SK-N-SH treated with all-trans-retinoic acid at 6 μM for 48 hours (cell line): ENCODE measurements at regions not wholly inside any gene's neighbourhood (a gene's known extent, or its start where the extent isn't known, plus 50 kb on each side); places are given as distances from the start of the nearest gene placed in this dataset.

Experiments
- ATAC-seq: fragments of 200-7000 bp; cut with Tn5 transposase; 3 replicates; pipeline ENCODE4 v1.9.1; 2020; ENCODE audit warnings: mild to moderate bottlenecking, moderate library complexity
- ARNTL ChIP-seq: fragments of 450-650 bp; formaldehyde crosslinking; IDR thresholded peaks from 2 replicates; pipeline ENCODE4 v1.5.0; 2020; ENCODE audit warnings: low read depth, mild to moderate bottlenecking, moderate library complexity, borderline replicate concordance
- CSDC2 ChIP-seq: fragments of 250-450 bp; sonication (Bioruptor Pico); IDR thresholded peaks from 2 replicates; pipeline ENCODE4 v1.5.0; 2020; ENCODE audit warnings: mild to moderate bottlenecking, moderate library complexity
- ESRRG ChIP-seq: fragments of 250-450 bp; sonication (Bioruptor Pico); IDR thresholded peaks from 2 replicates; pipeline ENCODE4 v1.6.1; 2021; ENCODE audit warnings: mild to moderate bottlenecking
- GLIS3 ChIP-seq: fragments of 250-450 bp; sonication (Bioruptor Pico); IDR thresholded peaks from 2 replicates; pipeline ENCODE4 v1.5.0; 2020; ENCODE audit warnings: mild to moderate bottlenecking, moderate library complexity
- ISL1 ChIP-seq: fragments of 250-450 bp; sonication (Bioruptor Pico); IDR thresholded peaks from 2 replicates; pipeline ENCODE4 v2.1.2; 2022; ENCODE audit warnings: mild to moderate bottlenecking, moderate library complexity
- OSR1 ChIP-seq: fragments of 250-450 bp; sonication (Bioruptor Pico); IDR thresholded peaks from 2 replicates; pipeline ENCODE4 v1.8.0; 2022; ENCODE audit warnings: moderate library complexity, mild to moderate bottlenecking, inconsistent platforms
- POU6F1 ChIP-seq: fragments of 250-450 bp; sonication (Bioruptor Pico); IDR thresholded peaks from 2 replicates; pipeline ENCODE4 v1.8.0; 2021; ENCODE audit warnings: low read depth, mild to moderate bottlenecking, moderate library complexity, borderline replicate concordance
- PPARA ChIP-seq: fragments of 250-450 bp; sonication (Bioruptor Pico); IDR thresholded peaks from 2 replicates; pipeline ENCODE4 v1.5.0; 2020; ENCODE audit warnings: mild to moderate bottlenecking, borderline replicate concordance
- RARB ChIP-seq: fragments of 250-450 bp; sonication (Bioruptor Pico); IDR thresholded peaks from 2 replicates; pipeline ENCODE4 v1.8.0; 2021; ENCODE audit warnings: mild to moderate bottlenecking, moderate library complexity
- SNAI2 ChIP-seq: fragments of 250-450 bp; sonication (Bioruptor Pico); IDR thresholded peaks from 2 replicates; pipeline ENCODE4 v1.5.0; 2020; ENCODE audit warnings: mild to moderate bottlenecking, moderate library complexity
- TOX ChIP-seq: fragments of 250-450 bp; sonication (Bioruptor Pico); IDR thresholded peaks from 2 replicates; pipeline ENCODE4 v1.8.0; 2021; ENCODE audit warnings: mild to moderate bottlenecking, moderate library complexity, borderline replicate concordance
- ZC3H10 ChIP-seq: fragments of 250-450 bp; sonication (Bioruptor Pico); IDR thresholded peaks from 2 replicates; pipeline ENCODE4 v1.5.1; 2021; ENCODE audit warnings: mild to moderate bottlenecking, moderate library complexity
- ZFP3 ChIP-seq: fragments of 250-450 bp; sonication (Bioruptor Pico); IDR thresholded peaks from 2 replicates; pipeline ENCODE4 v1.5.0; 2020; ENCODE audit warnings: mild to moderate bottlenecking, moderate library complexity
- ZNF70 ChIP-seq: fragments of 450-650 bp; formaldehyde crosslinking; IDR thresholded peaks from 2 replicates; pipeline ENCODE4 v1.5.0; 2020; ENCODE audit warnings: mild to moderate bottlenecking, moderate library complexity
- ZNF8 ChIP-seq: fragments of 450-650 bp; formaldehyde crosslinking; IDR thresholded peaks from 2 replicates; pipeline ENCODE4 v1.5.0; 2020; ENCODE audit warnings: mild to moderate bottlenecking, moderate library complexity
- TF ChIP-seq, protein P1 (sequence below): fragments of 250-450 bp; sonication (Bioruptor Pico); IDR thresholded peaks from 2 replicates; pipeline ENCODE4 v1.5.1; 2020; ENCODE audit warnings: low read depth, mild to moderate bottlenecking, moderate library complexity
- TF ChIP-seq, protein P2 (sequence below): fragments of 250-450 bp; sonication (Bioruptor Pico); IDR thresholded peaks from 2 replicates; pipeline ENCODE4 v1.8.0; 2020; ENCODE audit warnings: mild to moderate bottlenecking, moderate library complexity, borderline replicate concordance

- TF ChIP-seq ZNF8 (CRISPR knock-in tag) (no peak), ZC3H10 (CRISPR knock-in tag) (no peak), POU6F1 (CRISPR knock-in tag) (no peak)
Observed at GRCh38 chr13:86188170-86188569, 389.0 kb upstream of the SLITRK6 start (continued).

DNA sequence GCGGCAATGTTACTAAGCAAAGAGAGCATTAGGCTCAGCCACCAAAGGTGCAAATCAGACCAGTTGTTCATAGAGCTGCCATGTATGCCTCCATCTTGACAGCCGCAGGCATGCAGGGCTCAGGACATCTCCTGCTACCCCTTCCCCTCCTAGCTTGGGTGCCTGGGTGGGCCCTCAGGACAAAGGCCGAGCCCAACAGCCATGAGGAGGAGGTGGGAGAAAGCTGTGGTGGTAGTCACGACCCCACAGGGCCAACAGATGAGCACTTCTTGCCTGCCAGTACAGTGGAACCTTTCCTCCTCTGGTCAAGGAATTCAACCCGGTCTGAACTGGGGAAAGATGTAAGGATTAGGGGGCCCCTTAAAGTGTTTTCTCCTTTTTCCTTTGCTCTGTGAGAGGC is 386.4 kb upstream of the SLITRK6 start:
- ATAC-seq, result no peak
- TF ChIP-seq OSR1 (CRISPR knock-in tag), result no peak
- no peak for TF ChIP-seq ARNTL (CRISPR knock-in tag)
- TF ChIP-seq ZNF70 (CRISPR knock-in tag), result no peak
- no peak for TF ChIP-seq ZFP3 (CRISPR knock-in tag)
- TF ChIP-seq, all 23 proteins: peak for 0

GRCh38 chr13:86185107-86185506 is 385.9 kb upstream of the SLITRK6 start:
- TF ChIP-seq POU6F1 (CRISPR knock-in tag) (no peak), RARB (CRISPR knock-in tag) (no peak), ISL1 (no peak)
- TF ChIP-seq, protein P1, sequence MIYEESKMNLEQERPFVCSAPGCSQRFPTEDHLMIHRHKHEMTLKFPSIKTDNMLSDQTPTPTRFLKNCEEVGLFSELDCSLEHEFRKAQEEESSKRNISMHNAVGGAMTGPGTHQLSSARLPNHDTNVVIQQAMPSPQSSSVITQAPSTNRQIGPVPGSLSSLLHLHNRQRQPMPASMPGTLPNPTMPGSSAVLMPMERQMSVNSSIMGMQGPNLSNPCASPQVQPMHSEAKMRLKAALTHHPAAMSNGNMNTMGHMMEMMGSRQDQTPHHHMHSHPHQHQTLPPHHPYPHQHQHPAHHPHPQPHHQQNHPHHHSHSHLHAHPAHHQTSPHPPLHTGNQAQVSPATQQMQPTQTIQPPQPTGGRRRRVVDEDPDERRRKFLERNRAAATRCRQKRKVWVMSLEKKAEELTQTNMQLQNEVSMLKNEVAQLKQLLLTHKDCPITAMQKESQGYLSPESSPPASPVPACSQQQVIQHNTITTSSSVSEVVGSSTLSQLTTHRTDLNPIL (CRISPR knock-in tag), result no peak
- ATAC-seq, result no peak

GRCh38 chr13:86174622-86175021 is 375.4 kb upstream of the SLITRK6 start:
- no peak for TF ChIP-seq GLIS3 (CRISPR knock-in tag)
- TF ChIP-seq, protein P2, sequence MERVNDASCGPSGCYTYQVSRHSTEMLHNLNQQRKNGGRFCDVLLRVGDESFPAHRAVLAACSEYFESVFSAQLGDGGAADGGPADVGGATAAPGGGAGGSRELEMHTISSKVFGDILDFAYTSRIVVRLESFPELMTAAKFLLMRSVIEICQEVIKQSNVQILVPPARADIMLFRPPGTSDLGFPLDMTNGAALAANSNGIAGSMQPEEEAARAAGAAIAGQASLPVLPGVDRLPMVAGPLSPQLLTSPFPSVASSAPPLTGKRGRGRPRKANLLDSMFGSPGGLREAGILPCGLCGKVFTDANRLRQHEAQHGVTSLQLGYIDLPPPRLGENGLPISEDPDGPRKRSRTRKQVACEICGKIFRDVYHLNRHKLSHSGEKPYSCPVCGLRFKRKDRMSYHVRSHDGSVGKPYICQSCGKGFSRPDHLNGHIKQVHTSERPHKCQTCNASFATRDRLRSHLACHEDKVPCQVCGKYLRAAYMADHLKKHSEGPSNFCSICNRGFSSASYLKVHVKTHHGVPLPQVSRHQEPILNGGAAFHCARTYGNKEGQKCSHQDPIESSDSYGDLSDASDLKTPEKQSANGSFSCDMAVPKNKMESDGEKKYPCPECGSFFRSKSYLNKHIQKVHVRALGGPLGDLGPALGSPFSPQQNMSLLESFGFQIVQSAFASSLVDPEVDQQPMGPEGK, result no peak
- no peak for TF ChIP-seq POU6F1 (CRISPR knock-in tag)
- TF ChIP-seq ZC3H10 (CRISPR knock-in tag), result no peak
- TF ChIP-seq SNAI2 (CRISPR knock-in tag), result no peak
- no peak for TF ChIP-seq TOX
- no peak for ATAC-seq

- TF ChIP-seq ESRRG (CRISPR knock-in tag) (no peak), ZNF8 (CRISPR knock-in tag) (no peak), PPARA (CRISPR knock-in tag) (no peak), POU6F1 (CRISPR knock-in tag) (no peak), ZC3H10 (CRISPR knock-in tag) (no peak), ISL1 (no peak), CSDC2 (no peak)
- TF ChIP-seq, protein P1 (CRISPR knock-in tag), result no peak
- no peak for ATAC-seq
Observed at GRCh38 chr13:86172961-86173360, 373.7 kb upstream of the SLITRK6 start.
